ENCODE measurements at regions not wholly inside any gene's neighbourhood (a gene's known extent, or its start where the extent isn't known, plus 50 kb on each side); places are given as distances from the start of the nearest gene placed in this dataset.

DNA sequence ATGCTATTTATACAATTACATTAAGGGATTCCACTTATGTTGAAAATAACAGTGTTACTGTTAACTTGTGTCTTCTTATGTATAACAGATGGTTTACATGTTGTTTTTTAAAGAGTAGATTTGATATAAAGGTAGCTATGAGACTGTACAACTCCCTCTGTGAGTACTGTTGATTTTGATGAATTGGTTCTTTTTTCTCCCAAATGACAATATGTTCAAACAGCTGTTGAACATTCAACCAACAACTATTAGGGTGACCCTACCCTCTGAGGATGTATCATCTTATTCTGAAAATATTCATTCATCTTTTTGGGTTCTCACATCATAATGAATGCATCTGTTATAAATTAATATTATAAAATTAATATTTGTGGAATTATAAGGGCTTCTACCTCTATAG lies 456.9 kb upstream of the MGAT4C start:
- H3K27ac ChIP-seq (ENCODE audit: low read depth in 1 of 2, low read length in 2 of 2), result no peak overlapping the region
- H3K27me3 Mint-ChIP-seq (ENCODE audit: low read depth in 3 of 3), result no peaks in the 10 kb centered on the region
- H3K27me3 ChIP-seq (ENCODE audit: control insufficient read depth in 2 of 2, insufficient read depth in 2 of 2, low read length in 2 of 2), result no peaks in the 10 kb centered on the region
- no peak overlapping the region for H3K4me2 ChIP-seq (replicated peaks; ENCODE audit: extremely low read depth, low read length, poor library complexity, severe bottlenecking)
- no peak overlapping the region for H3K4me3 ChIP-seq (replicated peaks in 1 of 3; ENCODE audit: low read depth in 2 of 3, low read length in 3 of 3)
- H3K4me1 ChIP-seq (ENCODE audit: control insufficient read depth in 1 of 2, insufficient read depth in 2 of 2, low read length in 2 of 2), result no peaks in the 10 kb centered on the region
- no peak for DNase-seq
- no peak overlapping the region for H2AFZ ChIP-seq (ENCODE audit: insufficient read depth, low read depth, low read length, poor library complexity, severe bottlenecking)
- no peaks in the 10 kb centered on the region for H3K4me1 Mint-ChIP-seq
- peaks cover 3 to 8% (median 4%) of the 10 kb centered on the region in 7 donors for H3K9me3 Mint-ChIP-seq
- no peaks in the 10 kb centered on the region for H4K20me1 ChIP-seq (ENCODE audit: insufficient read depth, low read length)
- H3K36me3 ChIP-seq (replicated peaks in 1 of 2; ENCODE audit: control insufficient read depth in 1 of 2, insufficient read depth in 2 of 2, low read length in 2 of 2), result no peaks in the 10 kb centered on the region
- no peak overlapping the region for H3K4me3 Mint-ChIP-seq
- no peaks in the 10 kb centered on the region for H3K36me3 Mint-ChIP-seq
- intact Hi-C loops (cut with micrococcal nuclease), result no loop called here
- peaks cover 5 to 8% of the 10 kb centered on the region in 2 donors for H3K9me3 ChIP-seq (replicated peaks in 1 of 2; ENCODE audit: control insufficient read depth in 1 of 2, insufficient read depth in 1 of 2, low read length in 2 of 2)
- no peak overlapping the region for H3K27ac Mint-ChIP-seq
- no peaks in the 10 kb centered on the region for H3K79me2 ChIP-seq (ENCODE audit: insufficient read depth, low read length)
- no peak overlapping the region for H3K9ac ChIP-seq (ENCODE audit: insufficient read depth, low read length, poor library complexity, severe bottlenecking)
- TF ChIP-seq, protein P1, sequence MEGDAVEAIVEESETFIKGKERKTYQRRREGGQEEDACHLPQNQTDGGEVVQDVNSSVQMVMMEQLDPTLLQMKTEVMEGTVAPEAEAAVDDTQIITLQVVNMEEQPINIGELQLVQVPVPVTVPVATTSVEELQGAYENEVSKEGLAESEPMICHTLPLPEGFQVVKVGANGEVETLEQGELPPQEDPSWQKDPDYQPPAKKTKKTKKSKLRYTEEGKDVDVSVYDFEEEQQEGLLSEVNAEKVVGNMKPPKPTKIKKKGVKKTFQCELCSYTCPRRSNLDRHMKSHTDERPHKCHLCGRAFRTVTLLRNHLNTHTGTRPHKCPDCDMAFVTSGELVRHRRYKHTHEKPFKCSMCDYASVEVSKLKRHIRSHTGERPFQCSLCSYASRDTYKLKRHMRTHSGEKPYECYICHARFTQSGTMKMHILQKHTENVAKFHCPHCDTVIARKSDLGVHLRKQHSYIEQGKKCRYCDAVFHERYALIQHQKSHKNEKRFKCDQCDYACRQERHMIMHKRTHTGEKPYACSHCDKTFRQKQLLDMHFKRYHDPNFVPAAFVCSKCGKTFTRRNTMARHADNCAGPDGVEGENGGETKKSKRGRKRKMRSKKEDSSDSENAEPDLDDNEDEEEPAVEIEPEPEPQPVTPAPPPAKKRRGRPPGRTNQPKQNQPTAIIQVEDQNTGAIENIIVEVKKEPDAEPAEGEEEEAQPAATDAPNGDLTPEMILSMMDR (IDR thresholded peaks at IDR 0.05), result no peak

- intact Hi-C loops (cut with micrococcal nuclease), result no loop called here
- Mint-ChIP-seq H3K27me3 (ENCODE audit: low read depth in 3 of 3) (no peaks in the 10 kb centered on the region), H3K4me3 (no peak overlapping the region), H3K27ac (no peak overlapping the region), H3K9me3 (peaks cover 3 to 12% (median 6%) of the 10 kb centered on the region in 7 donors), H3K36me3 (no peaks in the 10 kb centered on the region), H3K4me1 (no peaks in the 10 kb centered on the region)
- TF ChIP-seq, protein P1 (IDR thresholded peaks at IDR 0.05), result no peak
- no peak overlapping the region for H3K27ac ChIP-seq (ENCODE audit: low read depth in 1 of 2, low read length in 2 of 2)
- peaks cover 11% of the 10 kb centered on the region in 2 donors for H3K9me3 ChIP-seq (replicated peaks in 1 of 2; ENCODE audit: control insufficient read depth in 1 of 2, insufficient read depth in 1 of 2, low read length in 2 of 2)
- H3K27me3 ChIP-seq (ENCODE audit: control insufficient read depth in 2 of 2, insufficient read depth in 2 of 2, low read length in 2 of 2), result no peaks in the 10 kb centered on the region
- H3K4me2 ChIP-seq (replicated peaks; ENCODE audit: extremely low read depth, low read length, poor library complexity, severe bottlenecking), result no peak overlapping the region
- no peaks in the 10 kb centered on the region for H3K36me3 ChIP-seq (replicated peaks in 1 of 2; ENCODE audit: control insufficient read depth in 1 of 2, insufficient read depth in 2 of 2, low read length in 2 of 2)
- no peak overlapping the region for H3K4me3 ChIP-seq (replicated peaks in 1 of 3; ENCODE audit: low read depth in 2 of 3, low read length in 3 of 3)
- H3K4me1 ChIP-seq (ENCODE audit: control insufficient read depth in 1 of 2, insufficient read depth in 2 of 2, low read length in 2 of 2), result no peaks in the 10 kb centered on the region
- no peak for DNase-seq
- no peak overlapping the region for H2AFZ ChIP-seq (ENCODE audit: insufficient read depth, low read depth, low read length, poor library complexity, severe bottlenecking)
- no peaks in the 10 kb centered on the region for H3K79me2 ChIP-seq (ENCODE audit: insufficient read depth, low read length)
- no peaks in the 10 kb centered on the region for H4K20me1 ChIP-seq (ENCODE audit: insufficient read depth, low read length)
- no CpG with 5 or more reads among the region's 4 CpGs for WGBS (ENCODE audit: insufficient coverage)
- H3K9ac ChIP-seq (ENCODE audit: insufficient read depth, low read length, poor library complexity, severe bottlenecking), result no peak overlapping the region
These were observed 456.2 kb upstream of the MGAT4C start for GRCh38 chr12:86712425-86712843.

Measured in CD14-positive monocyte (primary cell).